ENCODE measurements at regions not wholly inside any gene's neighbourhood (a gene's known extent, or its start where the extent isn't known, plus 50 kb on each side); places are given as distances from the start of the nearest gene placed in this dataset.
A peak's percentile ranks its signal among the peaks of the same experiment; 100 is the strongest.

DNA sequence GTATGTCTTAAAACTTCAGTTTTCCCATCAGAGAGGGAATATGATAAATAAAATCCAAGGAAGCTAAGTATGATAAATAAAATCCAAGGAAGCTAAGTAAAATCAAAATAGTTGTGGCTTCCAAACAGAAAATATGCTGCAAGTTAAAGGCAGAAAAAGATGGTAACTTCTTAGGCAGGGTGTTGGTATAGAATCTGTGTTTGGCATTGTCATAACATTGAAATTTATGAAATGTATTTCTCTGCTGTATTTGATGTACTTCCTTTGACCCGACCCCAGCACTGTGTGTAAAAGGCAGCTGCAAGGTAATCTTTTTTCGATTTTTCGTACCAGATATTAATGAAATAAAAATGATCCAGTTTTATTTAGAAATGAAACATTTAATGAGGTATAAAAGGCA, 537.2 kb downstream of the TFEC start:
- no peaks in the 10 kb centered on the region for H3K9me3 ChIP-seq (ENCODE audit: control insufficient read depth in 2 of 3, insufficient read depth in 1 of 3, low read length in 3 of 3)
- no peaks in the 10 kb centered on the region for H3K36me3 ChIP-seq (ENCODE audit: control insufficient read depth in 2 of 3, insufficient read depth in 3 of 3, low read length in 3 of 3)
- no peak overlapping the region for H3K4me3 ChIP-seq (ENCODE audit: low read length in 3 of 3)
- intact Hi-C loops (cut with DNase I): no loop called here
- H3K27me3 ChIP-seq (ENCODE audit: control insufficient read depth, insufficient read depth, low read length): no peaks in the 10 kb centered on the region
- H3K4me1 ChIP-seq (ENCODE audit: control insufficient read depth in 2 of 3, insufficient read depth in 2 of 3, low read depth in 1 of 3, low read length in 3 of 3): no peaks in the 10 kb centered on the region
- TF ChIP-seq, protein P1, sequence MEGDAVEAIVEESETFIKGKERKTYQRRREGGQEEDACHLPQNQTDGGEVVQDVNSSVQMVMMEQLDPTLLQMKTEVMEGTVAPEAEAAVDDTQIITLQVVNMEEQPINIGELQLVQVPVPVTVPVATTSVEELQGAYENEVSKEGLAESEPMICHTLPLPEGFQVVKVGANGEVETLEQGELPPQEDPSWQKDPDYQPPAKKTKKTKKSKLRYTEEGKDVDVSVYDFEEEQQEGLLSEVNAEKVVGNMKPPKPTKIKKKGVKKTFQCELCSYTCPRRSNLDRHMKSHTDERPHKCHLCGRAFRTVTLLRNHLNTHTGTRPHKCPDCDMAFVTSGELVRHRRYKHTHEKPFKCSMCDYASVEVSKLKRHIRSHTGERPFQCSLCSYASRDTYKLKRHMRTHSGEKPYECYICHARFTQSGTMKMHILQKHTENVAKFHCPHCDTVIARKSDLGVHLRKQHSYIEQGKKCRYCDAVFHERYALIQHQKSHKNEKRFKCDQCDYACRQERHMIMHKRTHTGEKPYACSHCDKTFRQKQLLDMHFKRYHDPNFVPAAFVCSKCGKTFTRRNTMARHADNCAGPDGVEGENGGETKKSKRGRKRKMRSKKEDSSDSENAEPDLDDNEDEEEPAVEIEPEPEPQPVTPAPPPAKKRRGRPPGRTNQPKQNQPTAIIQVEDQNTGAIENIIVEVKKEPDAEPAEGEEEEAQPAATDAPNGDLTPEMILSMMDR (IDR thresholded peaks at IDR 0.05; ENCODE audit: borderline replicate concordance, extremely low read depth, insufficient read depth): no peak
- no peak overlapping the region for H3K27ac ChIP-seq (ENCODE audit: low read depth in 2 of 2, low read length in 2 of 2)
- H3K9ac ChIP-seq (ENCODE audit: low read length in 3 of 3): no peak overlapping the region
- DNase-seq (no peak), FAIRE-seq (no peak)

DNA sequence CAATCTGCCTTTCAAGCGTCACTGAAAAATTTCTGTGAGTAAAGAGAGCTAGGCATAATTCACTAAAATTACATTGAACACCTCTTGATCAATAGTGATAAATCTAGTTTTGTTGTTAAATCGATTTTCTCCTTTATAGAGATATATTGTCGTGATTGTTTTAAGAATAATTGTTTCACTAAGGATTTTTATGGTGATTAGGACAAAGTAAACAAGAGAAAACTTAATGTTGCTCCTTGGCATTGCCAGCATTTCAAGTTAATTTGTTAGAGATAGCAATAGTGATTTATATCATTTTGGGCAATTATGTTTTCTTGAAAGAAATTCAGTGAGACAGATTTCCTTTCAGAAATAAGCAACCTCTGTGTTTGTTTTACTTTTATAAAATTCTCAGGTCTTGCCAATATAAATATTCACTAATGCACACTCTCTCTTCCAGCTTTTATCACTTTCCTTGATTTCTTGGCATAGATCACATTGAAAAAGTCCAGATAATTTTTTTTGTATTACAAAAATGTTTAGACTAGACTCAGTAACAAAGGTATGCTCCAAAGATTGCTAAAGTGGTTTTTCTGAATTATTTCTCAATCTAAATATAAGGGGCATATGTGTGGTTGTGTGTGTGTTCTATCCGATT, 538.7 kb downstream of the TFEC start:
- Histone ChIP-seq H3K9me3 (ENCODE audit: control insufficient read depth in 2 of 3, insufficient read depth in 1 of 3, low read length in 3 of 3) (no peaks in the 10 kb centered on the region), H3K9ac (ENCODE audit: low read length in 3 of 3) (no peak overlapping the region), H3K4me3 (ENCODE audit: low read length in 3 of 3) (no peak overlapping the region), H3K27ac (ENCODE audit: low read depth in 2 of 2, low read length in 2 of 2) (no peak overlapping the region), H3K27me3 (ENCODE audit: control insufficient read depth, insufficient read depth, low read length) (no peaks in the 10 kb centered on the region), H3K4me1 (ENCODE audit: control insufficient read depth in 2 of 3, insufficient read depth in 2 of 3, low read depth in 1 of 3, low read length in 3 of 3) (no peaks in the 10 kb centered on the region), H3K36me3 (ENCODE audit: control insufficient read depth in 2 of 3, insufficient read depth in 3 of 3, low read length in 3 of 3) (no peaks in the 10 kb centered on the region)
- TF ChIP-seq, protein P1 (IDR thresholded peaks at IDR 0.05; ENCODE audit: borderline replicate concordance, extremely low read depth, insufficient read depth): no peak
- no peak for DNase-seq
- no peak for FAIRE-seq
- intact Hi-C loops (cut with DNase I): no loop called here

DNA sequence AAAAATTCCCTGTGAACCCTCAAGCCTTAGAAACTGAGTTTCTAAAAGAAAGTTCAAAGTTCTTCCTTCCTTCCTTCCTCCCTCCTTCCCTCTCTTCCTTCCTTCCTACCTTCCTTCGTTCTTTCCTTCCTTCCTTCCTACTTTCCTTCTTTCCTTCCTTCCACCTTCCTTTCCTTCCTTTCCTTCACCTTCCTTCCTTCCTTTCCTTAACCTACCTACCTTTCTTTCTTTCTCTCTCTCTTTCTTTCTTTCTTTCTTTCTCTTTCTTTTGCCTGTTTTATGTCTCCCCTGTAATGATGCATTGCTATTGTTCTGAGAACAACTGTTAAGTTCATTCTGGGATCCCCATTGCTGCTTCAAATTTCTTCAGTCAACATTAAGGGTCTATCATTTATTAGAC, 551.1 kb downstream of the TFEC start:
- FAIRE-seq: no peak
- Histone ChIP-seq H3K9ac (ENCODE audit: low read length in 3 of 3) (no peak overlapping the region), H3K36me3 (ENCODE audit: control insufficient read depth in 2 of 3, insufficient read depth in 3 of 3, low read length in 3 of 3) (no peaks in the 10 kb centered on the region), H3K4me1 (ENCODE audit: control insufficient read depth in 2 of 3, insufficient read depth in 2 of 3, low read depth in 1 of 3, low read length in 3 of 3) (peaks cover 0 to 4% (median 2%) of the 10 kb centered on the region in 3 donors), H3K4me3 (ENCODE audit: low read length in 3 of 3) (no peak overlapping the region), H3K27me3 (ENCODE audit: control insufficient read depth, insufficient read depth, low read length) (peaks cover 11% of the 10 kb centered on the region), H3K9me3 (ENCODE audit: control insufficient read depth in 2 of 3, insufficient read depth in 1 of 3, low read length in 3 of 3) (no peaks in the 10 kb centered on the region), H3K27ac (ENCODE audit: low read depth in 2 of 2, low read length in 2 of 2) (no peak overlapping the region)
- TF ChIP-seq, protein P1 (IDR thresholded peaks at IDR 0.05; ENCODE audit: borderline replicate concordance, extremely low read depth, insufficient read depth): no peak
- intact Hi-C loops (cut with DNase I): no loop called here
- no peak for DNase-seq

DNA sequence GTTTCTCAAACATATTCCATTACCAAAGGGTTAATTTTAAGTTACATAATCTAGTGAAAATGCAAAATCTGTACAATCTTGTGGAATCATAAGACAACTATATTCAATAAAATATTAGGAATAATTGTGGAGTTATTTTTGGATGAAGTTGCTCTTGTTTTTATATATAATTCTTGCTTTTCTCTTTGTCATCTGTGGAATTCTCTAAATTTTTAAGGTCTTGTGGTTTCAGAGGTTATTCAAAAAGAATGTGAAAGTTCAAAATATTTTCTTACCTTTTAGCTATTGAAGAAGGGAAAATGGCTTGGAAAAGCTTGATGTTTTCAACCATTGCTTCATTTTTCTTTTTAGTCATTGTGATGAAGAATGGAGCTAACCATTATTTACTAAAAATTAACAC, 552.1 kb downstream of the TFEC start:
- Histone ChIP-seq H3K36me3 (ENCODE audit: control insufficient read depth in 2 of 3, insufficient read depth in 3 of 3, low read length in 3 of 3) (no peaks in the 10 kb centered on the region), H3K27ac (ENCODE audit: low read depth in 2 of 2, low read length in 2 of 2) (no peak overlapping the region), H3K4me1 (ENCODE audit: control insufficient read depth in 2 of 3, insufficient read depth in 2 of 3, low read depth in 1 of 3, low read length in 3 of 3) (peaks cover 0 to 4% (median 2%) of the 10 kb centered on the region in 3 donors), H3K4me3 (ENCODE audit: low read length in 3 of 3) (no peak overlapping the region), H3K9ac (ENCODE audit: low read length in 3 of 3) (no peak overlapping the region), H3K27me3 (ENCODE audit: control insufficient read depth, insufficient read depth, low read length) (peaks cover 11% of the 10 kb centered on the region), H3K9me3 (ENCODE audit: control insufficient read depth in 2 of 3, insufficient read depth in 1 of 3, low read length in 3 of 3) (no peaks in the 10 kb centered on the region)
- TF ChIP-seq, protein P1 (IDR thresholded peaks at IDR 0.05; ENCODE audit: borderline replicate concordance, extremely low read depth, insufficient read depth): no peak
- DNase-seq (no peak), FAIRE-seq (peak; percentile 15)
- intact Hi-C loops (cut with DNase I): no loop called here
